ENCODE measurements at regions not wholly inside any gene's neighbourhood (a gene's known extent, or its start where the extent isn't known, plus 50 kb on each side); places are given as distances from the start of the nearest gene placed in this dataset.
"Not testable (repeated sequence)": the region's sequence is repeated elsewhere in the genome, so short reads cannot be mapped to it uniquely, and the experiment has no call there.

- no peak for DNase-seq
Measured at GRCh38 chr3:117011687-117012250, 302.2 kb downstream of the TUSC7 start.

GRCh38 chr3:117016378-117016777, 306.8 kb downstream of the TUSC7 start:
- DNase-seq: no peak

GRCh38 chr3:117017135-117017894, 307.7 kb downstream of the TUSC7 start:
- no peak for DNase-seq

GRCh38 chr3:117018655-117019054, 309.1 kb downstream of the TUSC7 start:
- no peak for DNase-seq

GRCh38 chr3:117019082-117019713, 309.6 kb downstream of the TUSC7 start:
- DNase-seq: peak; percentile 18 to 34

GRCh38 chr3:117026401-117026800, 316.8 kb downstream of the TUSC7 start:
- no peak for DNase-seq

GRCh38 chr3:117035745-117036144, 326.2 kb downstream of the TUSC7 start:
- DNase-seq: no peak

GRCh38 chr3:117036259-117036799, 326.8 kb downstream of the TUSC7 start:
- DNase-seq: peak; percentile 13 to 51

GRCh38 chr3:117045143-117045542, 335.6 kb downstream of the TUSC7 start:
- DNase-seq: no peak

GRCh38 chr3:117047951-117048705, 338.5 kb downstream of the TUSC7 start:
- DNase-seq: no peak

GRCh38 chr3:117052395-117052794, 342.8 kb downstream of the TUSC7 start:
- DNase-seq: no peak

GRCh38 chr3:117054556-117054955, 345.0 kb downstream of the TUSC7 start:
- no peak for DNase-seq

GRCh38 chr3:117056946-117057345, 347.4 kb downstream of the TUSC7 start:
- not testable (repeated sequence) for DNase-seq

GRCh38 chr3:117059067-117059955, 349.7 kb downstream of the TUSC7 start:
- no peak for DNase-seq

- DNase-seq: no peak
Measured at GRCh38 chr3:117059956-117060270, 350.3 kb downstream of the TUSC7 start.

- no peak for DNase-seq
Measured at GRCh38 chr3:117063930-117064329, 354.4 kb downstream of the TUSC7 start.

GRCh38 chr3:117068301-117068700, 358.7 kb downstream of the TUSC7 start:
- DNase-seq: no peak

- no peak for DNase-seq
Measured at GRCh38 chr3:117074826-117075225, 365.2 kb downstream of the TUSC7 start.

GRCh38 chr3:117079997-117080396, 370.4 kb downstream of the TUSC7 start:
- DNase-seq: no peak

- DNase-seq: no peak
Measured at GRCh38 chr3:117080872-117081271, 371.3 kb downstream of the TUSC7 start.

GRCh38 chr3:117084277-117084676, 374.7 kb downstream of the TUSC7 start:
- peak in 1 of 2 donors; percentile 15 for DNase-seq

GRCh38 chr3:117084739-117085270, 375.2 kb downstream of the TUSC7 start:
- no peak for DNase-seq
